ENCODE measurements at regions not wholly inside any gene's neighbourhood (a gene's known extent, or its start where the extent isn't known, plus 50 kb on each side); places are given as distances from the start of the nearest gene placed in this dataset.

DNA sequence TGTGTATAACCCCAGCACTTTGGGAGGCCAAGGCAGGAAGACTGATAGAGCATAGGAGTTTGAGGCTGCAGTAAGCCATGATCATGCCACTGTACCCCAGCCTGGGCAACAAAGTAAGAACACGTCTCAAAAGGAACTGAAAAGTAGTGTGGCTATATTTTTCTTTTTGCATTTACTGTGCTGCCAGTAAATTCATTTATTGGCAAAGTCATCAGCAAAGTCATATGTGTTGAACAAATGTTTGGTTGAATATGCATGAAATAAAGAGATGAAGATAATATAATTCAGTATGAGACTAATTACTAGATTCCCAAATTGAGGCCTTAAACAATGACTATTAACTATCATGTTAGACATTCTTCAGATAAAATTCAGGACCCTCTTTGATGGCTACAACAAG, 829.1 kb downstream of the PCDH7 start:
- DNase-seq: no peak

- peak; percentile 58 for DNase-seq
Measured at GRCh38 chr4:31557437-31557836, 837.3 kb downstream of the PCDH7 start.

DNA sequence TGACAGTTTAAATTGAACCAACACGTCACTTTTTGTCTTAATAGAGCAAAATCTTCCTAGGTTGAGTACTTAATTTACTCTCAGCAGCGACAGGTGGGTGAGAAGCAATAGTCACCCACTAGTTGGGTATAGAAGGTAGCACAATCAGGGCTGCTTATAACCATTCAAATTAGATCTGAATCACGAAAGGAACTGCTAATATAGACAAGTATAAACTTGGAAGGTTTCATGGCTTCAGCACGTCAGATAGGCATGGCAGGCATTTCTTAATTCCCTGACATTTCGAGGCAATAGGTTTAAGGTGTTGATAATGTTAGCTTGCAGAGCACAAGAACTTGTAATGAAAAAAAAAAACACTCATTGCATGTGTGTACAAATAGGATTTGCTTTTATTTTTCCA, 853.4 kb downstream of the PCDH7 start:
- no peak for DNase-seq

DNA sequence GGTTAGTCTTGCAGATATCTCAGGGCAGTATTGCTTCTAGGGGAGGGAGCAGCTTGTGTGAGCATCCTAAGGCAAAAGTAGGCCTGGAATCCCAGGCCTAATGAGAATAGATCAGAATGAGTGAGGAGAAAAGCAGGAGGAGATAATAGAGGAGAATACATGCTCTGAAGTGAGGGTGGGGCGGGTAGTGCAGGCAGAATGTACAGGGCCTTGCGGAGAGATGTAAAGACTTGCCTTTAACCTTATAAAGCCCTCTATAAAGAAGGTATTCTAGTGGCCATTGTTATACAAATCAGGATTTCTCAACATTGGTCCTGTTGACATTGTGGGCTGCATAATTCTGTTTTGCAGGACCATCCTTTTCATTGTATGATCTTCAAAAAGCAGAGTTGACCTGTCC, 855.3 kb downstream of the PCDH7 start:
- no peak for DNase-seq

DNA sequence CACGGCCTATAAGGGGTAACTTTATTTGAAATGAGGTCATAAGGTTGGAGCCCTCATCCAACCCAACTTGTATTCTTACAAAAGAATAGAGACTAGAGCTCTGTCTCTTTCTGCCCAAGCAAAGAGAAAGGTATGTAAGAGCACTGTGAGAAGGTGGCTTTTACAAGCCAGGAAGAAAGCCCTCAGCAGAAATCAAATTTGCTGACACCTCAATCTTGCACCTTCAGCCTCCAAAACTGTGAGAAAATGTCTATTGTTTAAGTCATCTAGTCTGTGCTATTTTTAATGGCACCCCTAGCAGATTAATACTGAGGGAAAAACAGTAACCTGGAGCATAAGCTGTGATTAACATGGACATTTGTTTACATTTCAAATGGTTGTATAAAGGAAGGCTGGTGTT, 860.7 kb downstream of the PCDH7 start:
- no peak for DNase-seq

DNA sequence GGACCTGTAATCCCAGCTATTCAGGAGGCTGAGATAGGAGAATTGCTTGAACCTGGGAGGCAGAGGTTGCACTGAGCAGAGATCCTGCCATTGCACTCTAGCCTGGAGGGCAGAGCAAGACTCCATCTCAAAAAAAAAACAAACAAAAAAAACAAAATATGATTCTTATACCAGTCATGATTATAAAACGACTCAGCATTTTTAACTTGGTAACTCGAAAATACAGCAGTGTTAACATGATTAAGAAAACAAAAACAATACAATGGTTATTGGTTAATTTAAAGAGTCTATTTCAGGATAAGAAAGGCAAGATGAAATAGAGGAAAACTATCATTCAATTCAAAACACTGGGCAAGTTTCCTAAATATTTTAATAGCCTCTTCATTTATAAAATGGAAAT, 865.3 kb downstream of the PCDH7 start:
- DNase-seq: no peak

GRCh38 chr4:31592293-31592692, 872.1 kb downstream of the PCDH7 start:
- DNase-seq: no peak

GRCh38 chr4:31595496-31595895, 875.3 kb downstream of the PCDH7 start:
- DNase-seq: no peak

- DNase-seq: peak; percentile 10
Measured at GRCh38 chr4:31598639-31599038, 878.5 kb downstream of the PCDH7 start.

- DNase-seq: no peak
Measured at GRCh38 chr4:31601793-31602192, 881.6 kb downstream of the PCDH7 start.

- peak; percentile 48 for DNase-seq
Measured at GRCh38 chr4:31613946-31614623, 893.9 kb downstream of the PCDH7 start.

DNA sequence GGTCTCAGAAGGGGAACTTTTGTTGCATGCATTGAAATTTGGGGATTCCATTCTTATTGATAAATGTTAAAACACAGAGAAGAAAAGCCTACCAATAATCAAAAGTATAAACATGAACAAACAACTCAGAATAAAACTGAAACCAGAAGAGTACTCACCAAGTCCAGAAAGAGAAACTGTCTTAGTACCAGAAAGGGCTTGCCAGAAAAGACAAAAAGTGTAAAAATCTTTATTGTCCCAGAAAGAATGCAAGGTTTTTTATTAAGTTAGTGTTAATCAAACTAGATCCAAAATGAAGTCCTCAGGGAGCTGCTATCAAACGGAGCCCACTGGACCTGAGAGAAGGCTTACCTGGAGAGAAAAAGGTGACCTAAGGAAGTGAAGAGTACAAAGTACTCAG, 897.5 kb downstream of the PCDH7 start:
- no peak for DNase-seq

DNA sequence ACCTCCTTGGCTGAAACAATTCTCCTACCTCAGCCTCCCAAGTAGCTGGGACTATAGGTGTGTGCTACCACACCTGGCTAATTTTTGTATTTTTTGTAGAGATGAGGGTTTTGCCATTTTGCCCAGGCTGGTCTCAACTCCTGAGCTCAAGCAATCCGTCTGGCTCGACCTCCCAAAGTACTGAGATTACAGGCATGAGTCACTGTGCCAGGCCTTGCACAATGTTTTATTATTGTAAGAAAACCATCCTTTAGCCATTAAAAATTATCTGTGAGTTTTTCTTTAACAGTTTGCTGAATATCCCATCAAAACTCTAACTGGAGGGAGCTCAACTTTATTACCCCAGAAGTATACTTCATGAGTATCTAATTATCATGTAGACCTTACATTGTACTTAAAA, 900.3 kb downstream of the PCDH7 start:
- no peak for DNase-seq

DNA sequence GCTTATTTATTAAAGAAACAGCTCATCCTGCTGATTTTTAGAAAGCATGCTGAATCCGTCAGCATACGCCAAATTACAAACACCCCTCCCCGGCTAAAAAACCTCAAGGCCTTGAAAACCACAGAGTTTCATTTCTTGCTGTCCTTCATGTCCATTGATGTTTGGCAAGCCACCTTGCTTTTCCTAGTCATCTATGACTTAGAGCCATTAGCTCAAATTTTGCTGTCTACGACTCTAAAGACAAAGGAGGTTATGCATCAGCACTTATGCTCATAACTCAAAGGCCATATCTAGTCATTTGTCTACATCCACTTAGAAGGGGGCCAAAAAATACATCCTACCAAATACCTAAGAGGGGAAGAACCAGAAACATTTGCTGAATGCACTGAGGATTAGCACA, 925.1 kb downstream of the PCDH7 start:
- DNase-seq: no peak

DNA sequence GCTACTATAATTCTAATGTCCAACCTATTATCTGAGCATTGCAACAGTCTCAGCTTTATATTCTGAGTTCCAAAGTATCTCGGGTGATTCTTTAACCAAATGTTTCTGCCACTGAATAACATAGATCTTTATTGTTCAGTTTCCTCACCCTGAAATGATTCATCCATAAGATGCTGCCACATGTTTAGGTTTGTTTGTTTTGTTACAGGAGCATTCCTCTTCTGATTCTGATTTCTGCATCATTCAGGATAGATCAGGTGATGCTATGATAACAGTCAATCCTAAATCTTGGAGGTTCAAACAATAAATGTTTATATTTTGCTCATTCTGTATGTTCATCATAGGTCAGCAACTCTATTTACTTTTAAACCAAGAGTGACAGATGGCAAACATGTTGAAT, 927.6 kb downstream of the PCDH7 start:
- DNase-seq: peak; percentile 76

DNA sequence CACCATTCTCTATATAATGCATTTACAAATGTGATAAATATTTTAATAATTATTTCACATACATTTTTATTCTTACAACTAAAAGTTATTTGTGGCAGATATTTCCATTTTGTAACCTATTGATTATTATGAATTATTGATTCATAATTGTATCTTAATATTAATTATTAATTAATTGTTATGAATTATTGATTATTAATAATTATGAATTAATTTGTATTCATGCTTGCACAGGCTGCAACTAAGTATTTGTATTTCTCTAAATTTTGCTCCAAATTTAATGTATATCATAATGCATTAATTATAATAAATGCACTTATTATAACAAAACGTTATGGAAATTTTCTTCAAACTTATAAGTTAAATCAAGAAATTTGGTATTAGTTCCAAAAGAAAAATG, 929.7 kb downstream of the PCDH7 start:
- DNase-seq: no peak

DNA sequence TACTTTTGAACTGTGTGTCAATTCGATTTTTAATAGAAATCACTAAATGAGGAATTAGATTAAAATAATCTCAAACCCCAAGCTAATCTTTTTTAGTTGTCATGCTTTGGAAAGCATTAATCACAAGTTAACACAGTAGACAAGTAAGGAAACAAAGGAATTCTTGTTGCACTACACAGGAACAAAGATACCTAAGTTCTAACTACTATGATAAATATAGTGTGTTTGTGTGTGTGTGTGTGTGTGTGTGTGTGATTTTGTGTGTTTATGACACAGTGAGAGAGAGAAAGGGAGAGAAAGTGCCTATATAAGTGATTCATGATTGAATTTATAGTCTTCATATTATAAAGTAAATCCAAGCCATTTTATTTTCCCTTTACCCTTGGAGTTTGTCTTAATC, 931.4 kb downstream of the PCDH7 start:
- DNase-seq: no peak

GRCh38 chr4:31655328-31655727, 935.2 kb downstream of the PCDH7 start:
- no peak for DNase-seq

- no peak for DNase-seq
Measured at GRCh38 chr4:31657859-31658570, 937.8 kb downstream of the PCDH7 start.

DNA sequence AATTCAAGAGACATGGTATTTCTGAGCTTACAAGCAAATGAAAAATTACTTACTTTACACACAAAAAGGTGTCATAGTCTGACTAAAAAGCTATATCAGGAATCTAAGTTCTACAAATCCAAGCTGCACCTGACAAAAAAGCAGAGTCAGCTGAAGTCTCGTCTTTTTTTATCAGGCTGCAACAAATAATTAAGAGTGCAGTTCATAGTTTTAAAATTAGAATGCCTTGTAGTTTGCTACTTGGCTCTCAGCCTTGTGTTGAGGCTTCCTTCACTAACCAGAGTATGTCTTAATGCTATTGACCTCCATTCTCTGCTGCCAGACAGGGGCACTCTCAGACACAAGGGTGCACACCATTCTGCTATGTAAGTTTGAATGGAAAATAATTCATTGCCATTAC, 940.7 kb downstream of the PCDH7 start:
- no peak for DNase-seq

DNA sequence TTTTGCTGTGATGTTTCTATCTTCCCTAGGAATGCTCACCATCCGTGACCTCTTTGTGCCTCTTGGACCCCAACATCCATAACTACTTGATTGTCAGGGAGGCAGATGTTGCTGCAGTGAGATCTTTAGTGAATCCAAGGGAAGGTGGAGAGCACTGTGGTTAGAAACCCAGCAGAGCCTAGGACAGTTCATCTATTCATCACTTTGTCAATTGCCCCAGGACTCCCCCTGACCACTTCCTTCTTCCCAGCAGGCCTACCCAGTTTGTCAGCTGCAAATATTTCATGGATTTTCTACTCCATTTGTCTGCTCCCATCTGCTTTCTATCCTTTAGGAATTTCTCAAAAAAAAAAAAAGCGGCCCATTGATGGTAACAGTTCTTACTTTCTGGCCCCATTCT, 942.8 kb downstream of the PCDH7 start:
- DNase-seq: no peak

DNA sequence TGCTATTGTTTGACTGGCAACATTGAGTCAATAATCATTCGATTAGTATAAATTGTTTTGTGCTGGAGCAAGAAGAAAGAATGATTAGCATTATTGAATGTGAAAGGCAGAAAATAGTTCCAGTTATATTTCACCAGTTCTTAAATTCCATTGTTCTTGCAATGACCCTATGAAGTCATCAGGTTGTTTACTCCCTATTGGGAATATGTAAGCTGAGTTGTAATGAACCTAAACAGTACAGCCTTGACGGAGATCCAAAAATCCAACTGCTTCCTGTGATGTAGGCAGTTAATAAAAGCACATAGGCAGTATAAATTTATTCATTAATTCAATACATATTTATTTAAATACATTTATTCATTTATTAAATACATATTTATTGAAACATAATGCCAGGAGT, 947.5 kb downstream of the PCDH7 start:
- DNase-seq: no peak

GRCh38 chr4:31674313-31674947, 954.3 kb downstream of the PCDH7 start:
- DNase-seq: peak; percentile 63

- no peak for DNase-seq
Measured at GRCh38 chr4:31678356-31678755, 958.2 kb downstream of the PCDH7 start.

Data from DMS53 (cell line).